ENCODE measurements at regions not wholly inside any gene's neighbourhood (a gene's known extent, or its start where the extent isn't known, plus 50 kb on each side); places are given as distances from the start of the nearest gene placed in this dataset.

DNA sequence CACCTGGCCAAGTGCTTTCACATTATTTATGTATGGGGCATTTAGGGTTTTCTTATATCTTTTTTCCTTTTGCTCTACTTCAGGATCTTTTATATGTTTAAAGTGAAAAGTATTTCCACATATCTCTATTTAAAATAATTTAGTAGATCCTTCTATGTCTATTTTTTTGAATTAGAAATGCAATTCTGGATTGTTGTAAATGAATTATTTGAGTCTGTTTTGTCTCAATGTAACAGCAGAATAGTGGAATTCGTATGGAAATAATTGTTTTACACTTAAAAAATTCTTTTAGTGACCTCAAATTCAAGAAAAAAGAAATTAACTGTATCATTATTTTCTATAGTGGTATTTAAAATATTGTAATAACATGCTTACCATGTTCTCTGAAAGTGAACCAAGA lies 126.5 kb upstream of the HDAC9 start:
- TF ChIP-seq ZNF614 (CRISPR knock-in tag; IDR thresholded peaks at IDR 0.05; ENCODE audit: borderline replicate concordance), result no peak
- TF ChIP-seq, protein P1, sequence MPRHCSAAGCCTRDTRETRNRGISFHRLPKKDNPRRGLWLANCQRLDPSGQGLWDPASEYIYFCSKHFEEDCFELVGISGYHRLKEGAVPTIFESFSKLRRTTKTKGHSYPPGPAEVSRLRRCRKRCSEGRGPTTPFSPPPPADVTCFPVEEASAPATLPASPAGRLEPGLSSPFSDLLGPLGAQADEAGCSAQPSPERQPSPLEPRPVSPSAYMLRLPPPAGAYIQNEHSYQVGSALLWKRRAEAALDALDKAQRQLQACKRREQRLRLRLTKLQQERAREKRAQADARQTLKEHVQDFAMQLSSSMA (CRISPR knock-in tag; IDR thresholded peaks at IDR 0.05), result no peak
- TF ChIP-seq RBAK (CRISPR knock-in tag; IDR thresholded peaks at IDR 0.05), result no peak
- 0% methylated on average over 1 of the region's 1 CpG for WGBS (ENCODE audit: low lambda C conversion rate)
- in situ Hi-C loops (cut with HindIII; ENCODE audit: extremely low pct_ligation_motif_present, low pct_unique_long_range_greater_than_20kb), result loop anchor here (25.0 kb wide), 1 partner anchor 1293 kb away; no protein-coding TSS in a partner anchor

DNA sequence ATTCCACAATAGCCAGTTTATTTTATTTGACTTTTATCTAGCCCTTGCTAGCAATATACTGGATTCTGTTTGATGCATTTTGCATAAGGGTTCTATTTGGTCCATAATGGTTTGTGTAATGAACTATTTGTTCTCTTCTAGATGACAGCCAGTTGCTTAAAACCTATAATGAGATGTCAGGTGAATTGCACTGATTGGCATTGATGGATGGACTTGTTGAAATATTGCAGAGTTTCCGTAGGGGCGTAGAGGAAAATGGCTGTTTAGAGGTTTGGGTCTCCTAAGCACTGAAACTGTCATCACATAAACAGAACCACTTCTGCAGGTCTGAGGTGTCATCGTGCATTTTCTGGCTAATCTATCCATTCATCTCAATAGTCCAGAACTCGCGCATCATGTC lies 124.9 kb upstream of the HDAC9 start:
- H2AFZ ChIP-seq (ENCODE audit: low read length), result no peak overlapping the region
- H3K4me3 ChIP-seq (replicated peaks in 1 of 3; ENCODE audit: insufficient read depth in 1 of 3, low read depth in 2 of 3, low read length in 3 of 3), result no peak overlapping the region
- WGBS (ENCODE audit: low lambda C conversion rate), result 21% methylated on average over 5 of the region's 5 CpGs
- no peak for ATAC-seq
- H3K4me1 ChIP-seq (ENCODE audit: insufficient read depth, low read length), result no peaks in the 10 kb centered on the region
- BruUV-seq (replicated peaks), result no TSS peak
- POLR2A ChIA-PET, result no interaction called here
- CTCF ChIA-PET (ENCODE audit: low intra/inter-chr PET ratio, low total read pairs), result no interaction called here
- H3K4me2 ChIP-seq (ENCODE audit: low read depth, low read length), result no peak overlapping the region
- H3K9me3 ChIP-seq (ENCODE audit: low read length), result no peaks in the 10 kb centered on the region
- H3K79me2 ChIP-seq (ENCODE audit: insufficient read depth, low read length), result no peaks in the 10 kb centered on the region
- no peaks in the 10 kb centered on the region for H3K36me3 ChIP-seq (replicated peaks in 1 of 2; ENCODE audit: control insufficient read depth in 1 of 2, insufficient read depth in 2 of 2, low read length in 2 of 2)
- no peak overlapping the region for H3K27ac ChIP-seq (ENCODE audit: extremely low read length, insufficient read depth, low read length)
- intact Hi-C loops (cut with micrococcal nuclease; ENCODE audit: unreplicated experiment) (no loop called here), in situ Hi-C loops (cut with HindIII; ENCODE audit: extremely low pct_ligation_motif_present, low pct_unique_long_range_greater_than_20kb) (loop anchor here (25.0 kb wide), 1 partner anchor 1292 kb away; no protein-coding TSS in a partner anchor)
- H4K20me1 ChIP-seq (ENCODE audit: insufficient read depth, low read length), result no peaks in the 10 kb centered on the region
- no peak for DNase-seq (ENCODE audit: low spot score)
- FAIRE-seq, result no peak
- no peak overlapping the region for H3K9ac ChIP-seq (ENCODE audit: insufficient read depth, low read depth, low read length)
- no peaks in the 10 kb centered on the region for H3K27me3 ChIP-seq (ENCODE audit: control insufficient read depth in 1 of 2, insufficient read depth in 2 of 2, low read length in 2 of 2)
- TF ChIP-seq FOXC1 (CRISPR knock-in tag; IDR thresholded peaks at IDR 0.05; ENCODE audit: borderline replicate concordance) (no peak), REL (CRISPR knock-in tag; conservative IDR thresholded peaks at IDR 0.05) (no peak), PHF21A (CRISPR knock-in tag; IDR thresholded peaks at IDR 0.05) (no peak), ZNF670 (CRISPR knock-in tag; IDR thresholded peaks at IDR 0.05; ENCODE audit: borderline replicate concordance) (no peak), MED1 (CRISPR knock-in tag; IDR thresholded peaks at IDR 0.05) (no peak), THAP11 (CRISPR knock-in tag; IDR thresholded peaks at IDR 0.05) (no peak), HNRNPK (IDR thresholded peaks at IDR 0.05; ENCODE audit: low read depth, low read length, poor library complexity, severe bottlenecking) (no peak), ZNF205 (CRISPR knock-in tag; IDR thresholded peaks at IDR 0.05) (no peak), ZNF253 (CRISPR knock-in tag; IDR thresholded peaks at IDR 0.05; ENCODE audit: borderline replicate concordance) (no peak), XBP1 (CRISPR knock-in tag; IDR thresholded peaks at IDR 0.05) (no peak), ZNF781 (CRISPR knock-in tag; IDR thresholded peaks at IDR 0.05; ENCODE audit: borderline replicate concordance, not compliant biosample characterization) (no peak)
- TF ChIP-seq, protein P2, sequence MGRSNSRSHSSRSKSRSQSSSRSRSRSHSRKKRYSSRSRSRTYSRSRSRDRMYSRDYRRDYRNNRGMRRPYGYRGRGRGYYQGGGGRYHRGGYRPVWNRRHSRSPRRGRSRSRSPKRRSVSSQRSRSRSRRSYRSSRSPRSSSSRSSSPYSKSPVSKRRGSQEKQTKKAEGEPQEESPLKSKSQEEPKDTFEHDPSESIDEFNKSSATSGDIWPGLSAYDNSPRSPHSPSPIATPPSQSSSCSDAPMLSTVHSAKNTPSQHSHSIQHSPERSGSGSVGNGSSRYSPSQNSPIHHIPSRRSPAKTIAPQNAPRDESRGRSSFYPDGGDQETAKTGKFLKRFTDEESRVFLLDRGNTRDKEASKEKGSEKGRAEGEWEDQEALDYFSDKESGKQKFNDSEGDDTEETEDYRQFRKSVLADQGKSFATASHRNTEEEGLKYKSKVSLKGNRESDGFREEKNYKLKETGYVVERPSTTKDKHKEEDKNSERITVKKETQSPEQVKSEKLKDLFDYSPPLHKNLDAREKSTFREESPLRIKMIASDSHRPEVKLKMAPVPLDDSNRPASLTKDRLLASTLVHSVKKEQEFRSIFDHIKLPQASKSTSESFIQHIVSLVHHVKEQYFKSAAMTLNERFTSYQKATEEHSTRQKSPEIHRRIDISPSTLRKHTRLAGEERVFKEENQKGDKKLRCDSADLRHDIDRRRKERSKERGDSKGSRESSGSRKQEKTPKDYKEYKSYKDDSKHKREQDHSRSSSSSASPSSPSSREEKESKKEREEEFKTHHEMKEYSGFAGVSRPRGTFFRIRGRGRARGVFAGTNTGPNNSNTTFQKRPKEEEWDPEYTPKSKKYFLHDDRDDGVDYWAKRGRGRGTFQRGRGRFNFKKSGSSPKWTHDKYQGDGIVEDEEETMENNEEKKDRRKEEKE (IDR thresholded peaks at IDR 0.05), result no peak
- TF ChIP-seq, protein P3, sequence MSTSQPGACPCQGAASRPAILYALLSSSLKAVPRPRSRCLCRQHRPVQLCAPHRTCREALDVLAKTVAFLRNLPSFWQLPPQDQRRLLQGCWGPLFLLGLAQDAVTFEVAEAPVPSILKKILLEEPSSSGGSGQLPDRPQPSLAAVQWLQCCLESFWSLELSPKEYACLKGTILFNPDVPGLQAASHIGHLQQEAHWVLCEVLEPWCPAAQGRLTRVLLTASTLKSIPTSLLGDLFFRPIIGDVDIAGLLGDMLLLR (CRISPR knock-in tag; IDR thresholded peaks at IDR 0.05), result no peak

More for the DNA sequence above, 126.5 kb upstream of the HDAC9 start:
- no peaks in the 10 kb centered on the region for H3K9me3 ChIP-seq (ENCODE audit: low read length)
- H3K79me2 ChIP-seq (ENCODE audit: insufficient read depth, low read length), result no peaks in the 10 kb centered on the region
- H2AFZ ChIP-seq (ENCODE audit: low read length), result no peak overlapping the region
- H3K36me3 ChIP-seq (replicated peaks in 1 of 2; ENCODE audit: control insufficient read depth in 1 of 2, insufficient read depth in 2 of 2, low read length in 2 of 2), result no peaks in the 10 kb centered on the region
- H3K27me3 ChIP-seq (ENCODE audit: control insufficient read depth in 1 of 2, insufficient read depth in 2 of 2, low read length in 2 of 2), result no peaks in the 10 kb centered on the region
- ChIA-PET CTCF (ENCODE audit: low intra/inter-chr PET ratio, low total read pairs) (no interaction called here), POLR2A (no interaction called here)
- no peaks in the 10 kb centered on the region for H4K20me1 ChIP-seq (ENCODE audit: insufficient read depth, low read length)
- H3K9ac ChIP-seq (ENCODE audit: insufficient read depth, low read depth, low read length), result no peak overlapping the region
- DNase-seq (ENCODE audit: low spot score) (no peak), FAIRE-seq (no peak), ATAC-seq (no peak)
- BruUV-seq (replicated peaks), result no TSS peak
- no peak overlapping the region for H3K4me3 ChIP-seq (replicated peaks in 1 of 3; ENCODE audit: insufficient read depth in 1 of 3, low read depth in 2 of 3, low read length in 3 of 3)
- no peak overlapping the region for H3K4me2 ChIP-seq (ENCODE audit: low read depth, low read length)
- intact Hi-C loops (cut with micrococcal nuclease; ENCODE audit: unreplicated experiment), result no loop called here
- H3K27ac ChIP-seq (ENCODE audit: extremely low read length, insufficient read depth, low read length), result no peak overlapping the region
- no peaks in the 10 kb centered on the region for H3K4me1 ChIP-seq (ENCODE audit: insufficient read depth, low read length)
